ENCODE measurements at regions not wholly inside any gene's neighbourhood (a gene's known extent, or its start where the extent isn't known, plus 50 kb on each side); places are given as distances from the start of the nearest gene placed in this dataset.

GRCh38 chr7:155897758-155898386 lies 85.6 kb upstream of the SHH start:
- H3K9me3 Mint-ChIP-seq, result no peaks in the 10 kb centered on the region
- H3K27ac Mint-ChIP-seq (ENCODE audit: unreplicated experiment), result no peak overlapping the region
- no peak for TF ChIP-seq CTCF (conservative IDR thresholded peaks at IDR 0.05)
- no peaks in the 10 kb centered on the region for H3K4me1 Mint-ChIP-seq
- H3K27me3 Mint-ChIP-seq (ENCODE audit: low read depth), result peaks cover 8% of the 10 kb centered on the region
- no peaks in the 10 kb centered on the region for H3K36me3 Mint-ChIP-seq (ENCODE audit: low read depth)
- no peak for DNase-seq (ENCODE audit: low read depth, low spot score)
- no peak overlapping the region for H3K4me3 Mint-ChIP-seq

GRCh38 chr7:155896531-155897263 lies 84.4 kb upstream of the SHH start:
- H3K36me3 Mint-ChIP-seq (ENCODE audit: low read depth), result no peaks in the 10 kb centered on the region
- no peaks in the 10 kb centered on the region for H3K4me1 Mint-ChIP-seq
- H3K27me3 Mint-ChIP-seq (ENCODE audit: low read depth), result peaks cover 8% of the 10 kb centered on the region
- no peak for TF ChIP-seq CTCF (conservative IDR thresholded peaks at IDR 0.05)
- H3K4me3 Mint-ChIP-seq, result no peak overlapping the region
- DNase-seq (ENCODE audit: low read depth, low spot score), result no peak
- H3K9me3 Mint-ChIP-seq, result no peaks in the 10 kb centered on the region
- no peak overlapping the region for H3K27ac Mint-ChIP-seq (ENCODE audit: unreplicated experiment)

DNA sequence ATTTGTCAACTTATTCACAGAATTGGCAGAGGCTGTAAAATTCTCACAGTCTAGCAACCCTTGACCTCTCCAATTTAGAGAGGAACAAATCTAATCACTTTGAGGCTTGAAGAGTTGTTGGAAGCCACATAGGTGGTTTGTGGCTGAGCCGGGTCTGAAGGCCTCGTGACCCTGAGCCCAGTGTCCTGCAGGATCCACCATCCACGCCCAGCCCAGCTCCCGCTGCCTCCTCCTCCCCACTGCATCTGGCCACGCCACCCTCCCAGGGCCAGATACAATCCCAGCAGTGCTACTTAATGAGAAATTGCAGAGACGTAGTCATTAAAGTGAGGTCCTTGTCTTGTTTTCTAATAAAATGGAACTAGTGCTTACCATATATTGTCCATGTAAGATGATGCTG lies 81.4 kb upstream of the SHH start:
- DNase-seq (ENCODE audit: low read depth, low spot score), result no peak
- H3K4me3 Mint-ChIP-seq, result no peak overlapping the region
- H3K4me1 Mint-ChIP-seq, result no peaks in the 10 kb centered on the region

DNA sequence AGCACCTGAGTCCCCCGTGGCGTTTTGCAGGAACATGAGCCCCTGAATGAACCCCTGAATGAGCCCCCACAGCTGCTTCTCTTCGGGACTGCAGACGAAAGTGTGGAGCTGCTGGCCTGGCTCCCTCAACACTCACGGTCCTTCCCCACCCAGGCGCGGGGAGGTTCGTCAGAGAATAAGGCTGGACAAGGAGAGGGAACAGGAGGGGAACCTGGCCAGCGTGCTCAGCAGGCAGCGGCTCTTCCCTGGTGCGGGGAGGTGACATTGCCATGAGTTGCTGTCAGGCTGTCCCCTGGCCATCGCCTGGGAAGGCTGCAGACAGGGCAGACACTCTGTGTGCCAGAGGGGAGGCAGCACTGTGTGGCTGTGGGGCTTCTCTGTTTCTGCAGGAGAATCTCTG lies 80.9 kb upstream of the SHH start:
- H3K27me3 Mint-ChIP-seq (ENCODE audit: low read depth), result peaks cover 5% of the 10 kb centered on the region
- H3K36me3 Mint-ChIP-seq (ENCODE audit: low read depth), result no peaks in the 10 kb centered on the region
- H3K27ac Mint-ChIP-seq (ENCODE audit: unreplicated experiment), result no peak overlapping the region
- DNase-seq (ENCODE audit: low read depth, low spot score), result no peak
- H3K9me3 Mint-ChIP-seq, result no peaks in the 10 kb centered on the region
- no peak for TF ChIP-seq CTCF (conservative IDR thresholded peaks at IDR 0.05)
- H3K4me3 Mint-ChIP-seq, result no peak overlapping the region
- no peaks in the 10 kb centered on the region for H3K4me1 Mint-ChIP-seq

More for the DNA sequence above, 81.4 kb upstream of the SHH start:
- no peak overlapping the region for H3K27ac Mint-ChIP-seq (ENCODE audit: unreplicated experiment)
- peaks cover 5% of the 10 kb centered on the region for H3K27me3 Mint-ChIP-seq (ENCODE audit: low read depth)
- no peak for TF ChIP-seq CTCF (conservative IDR thresholded peaks at IDR 0.05)
- H3K36me3 Mint-ChIP-seq (ENCODE audit: low read depth), result no peaks in the 10 kb centered on the region
- H3K9me3 Mint-ChIP-seq, result no peaks in the 10 kb centered on the region

- H3K4me1 Mint-ChIP-seq, result peaks cover 12% of the 10 kb centered on the region
- no peak for TF ChIP-seq CTCF (conservative IDR thresholded peaks at IDR 0.05)
- no peak overlapping the region for H3K27ac Mint-ChIP-seq (ENCODE audit: unreplicated experiment)
- H3K27me3 Mint-ChIP-seq (ENCODE audit: low read depth), result no peaks in the 10 kb centered on the region
- no peaks in the 10 kb centered on the region for H3K9me3 Mint-ChIP-seq
- H3K36me3 Mint-ChIP-seq (ENCODE audit: low read depth), result no peaks in the 10 kb centered on the region
- no peak overlapping the region for H3K4me3 Mint-ChIP-seq
- DNase-seq (ENCODE audit: low read depth, low spot score), result no peak
These were observed 77.6 kb upstream of the SHH start for GRCh38 chr7:155889636-155890511.
